MM.1S (cell line): ENCODE measurements at regions not wholly inside any gene's neighbourhood (a gene's known extent, or its start where the extent isn't known, plus 50 kb on each side); places are given as distances from the start of the nearest gene placed in this dataset.

ENCODE experiments used
- CTCF ChIP-seq: fragments of 300-600 bp; sonication (generic); IDR thresholded peaks from 2 replicates; pipeline ENCODE4 v1.5.1; 2016; ENCODE audit warnings: antibody characterized with exemption, low read length, mixed read lengths
- EZH2phosphoT487 ChIP-seq: fragments of 300-600 bp; sonication (generic); IDR thresholded peaks from 2 replicates; pipeline ENCODE4 v1.6.1; 2018; ENCODE audit warnings: antibody characterized with exemption, low read length

DNA sequence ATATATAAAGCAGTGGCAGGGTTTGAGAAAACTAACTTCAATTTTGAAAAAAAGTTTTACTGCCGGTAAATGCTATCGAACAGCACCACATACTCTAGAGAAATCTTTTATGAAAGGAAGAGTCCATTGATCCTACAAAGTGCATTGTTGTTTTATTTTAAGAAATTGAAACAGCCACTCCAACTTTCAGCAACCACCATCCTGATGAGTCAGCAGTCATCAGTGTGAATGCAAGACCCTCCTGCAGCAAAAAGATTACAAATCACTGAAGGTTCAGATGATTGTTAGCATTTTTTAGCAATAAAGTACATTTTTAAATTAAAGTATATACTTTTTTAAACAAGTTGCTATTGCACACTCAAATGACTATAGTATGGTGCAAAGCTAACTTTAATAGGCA lies 1017.7 kb upstream of the CRIM1 start:
- TF ChIP-seq CTCF (no peak), EZH2phosphoT487 (no peak)
